LNCAP (cell line): ENCODE measurements at regions not wholly inside any gene's neighbourhood (a gene's known extent, or its start where the extent isn't known, plus 50 kb on each side); places are given as distances from the start of the nearest gene placed in this dataset.

ENCODE experiments used
- CTCF ChIP-seq: fragments of 450-650 bp; IDR thresholded peaks from 2 replicates; pipeline ENCODE4 v1.5.1; 2017; ENCODE audit warnings: mild to moderate bottlenecking

DNA sequence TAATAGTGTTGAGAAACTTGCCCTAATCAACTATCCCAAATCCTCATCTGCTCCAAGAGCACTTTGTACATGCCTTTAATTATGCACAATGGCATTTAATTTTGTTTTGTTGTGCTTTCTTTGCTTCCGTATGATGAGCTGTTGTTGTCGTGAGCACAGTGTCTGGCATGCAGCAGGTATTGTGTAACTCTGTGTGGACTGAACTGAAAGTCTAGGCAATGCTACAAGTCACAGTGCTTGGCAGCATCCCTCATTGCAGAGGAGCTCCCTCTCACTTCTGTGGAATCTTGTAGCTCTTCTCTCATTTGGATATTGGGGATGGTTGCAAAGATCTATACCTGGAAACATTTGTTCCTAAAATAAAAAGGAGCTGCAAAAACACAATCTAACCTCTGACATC, 502.2 kb upstream of the CA10 start:
- TF ChIP-seq CTCF = no peak

GRCh38 chr17:52653014-52653413, 494.5 kb upstream of the CA10 start:
- TF ChIP-seq CTCF = no peak

GRCh38 chr17:52648995-52649394, 490.5 kb upstream of the CA10 start:
- TF ChIP-seq CTCF = no peak

DNA sequence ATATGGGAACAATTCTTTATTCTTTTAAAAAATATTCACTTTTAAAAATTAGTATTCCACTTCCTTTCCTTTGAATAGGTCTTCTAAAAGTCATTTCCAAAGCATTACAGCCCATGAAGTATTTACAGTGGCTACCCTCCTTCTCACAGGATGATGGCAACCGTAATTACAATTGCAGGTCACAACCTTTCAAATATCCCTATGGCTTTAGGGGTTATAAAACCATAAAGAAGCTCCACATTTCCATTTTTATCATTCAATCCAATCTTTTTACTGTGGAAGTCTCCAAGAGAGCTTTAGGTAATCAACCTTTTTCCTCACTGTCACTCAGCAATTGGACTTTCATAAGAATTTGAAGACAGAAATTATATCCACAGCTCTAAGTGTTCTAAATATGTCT, 488.9 kb upstream of the CA10 start:
- no peak for TF ChIP-seq CTCF

- no peak for TF ChIP-seq CTCF
Observed at GRCh38 chr17:52636443-52636842, 477.9 kb upstream of the CA10 start.

GRCh38 chr17:52606590-52606989, 448.1 kb upstream of the CA10 start:
- no peak for TF ChIP-seq CTCF

DNA sequence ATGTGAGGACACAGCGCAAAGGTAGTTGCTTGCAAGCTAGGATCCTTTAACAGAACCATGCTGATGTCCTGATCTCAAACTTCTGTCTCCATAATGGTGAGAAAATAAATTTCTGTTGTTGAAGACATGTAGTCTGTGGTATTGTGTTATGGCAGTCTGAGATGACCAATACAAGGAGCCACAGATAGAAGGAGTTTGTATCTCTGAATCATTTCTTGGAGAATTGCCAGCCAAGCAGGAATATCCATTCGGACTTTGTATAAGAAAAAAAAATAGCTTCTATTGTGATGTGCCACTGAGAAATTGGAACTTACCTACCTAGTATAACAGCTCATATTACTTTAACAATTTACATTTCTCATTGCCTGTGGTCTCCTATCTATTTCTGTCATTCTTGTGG, 447.6 kb upstream of the CA10 start:
- TF ChIP-seq CTCF = no peak

GRCh38 chr17:52604105-52604504, 445.6 kb upstream of the CA10 start:
- no peak for TF ChIP-seq CTCF
